HepG2 (cell line): ENCODE measurements at regions not wholly inside any gene's neighbourhood (a gene's known extent, or its start where the extent isn't known, plus 50 kb on each side); places are given as distances from the start of the nearest gene placed in this dataset.

Experiments
- CREM ChIP-seq, 2 experiments: sonication (generic) in 1 of 2; formaldehyde crosslinking in 1 of 2; IDR thresholded peaks; 2 replicates each; pipeline versions ENCODE4 v1.4.0 to v1.6.1; 2016 to 2020; ENCODE audit warnings: antibody characterized with exemption in 1 of 2, mild to moderate bottlenecking in 1 of 2, missing genetic modification reagents in 1 of 2
- EEA1 ChIP-seq: sonication (generic); formaldehyde crosslinking; IDR thresholded peaks from 2 replicates; pipeline ENCODE4 v1.5.1; 2020; ENCODE audit warnings: mild to moderate bottlenecking, missing genetic modification reagents, borderline replicate concordance
- ELF3 ChIP-seq: IDR thresholded peaks from 2 replicates; pipeline ENCODE4 v1.6.1; 2016; ENCODE audit warnings: missing genetic modification reagents, missing compliant biosample characterization
- GATAD2A ChIP-seq: IDR thresholded peaks from 2 replicates; pipeline ENCODE4 v1.6.1; 2016
- HDAC1 ChIP-seq: sonication (generic); formaldehyde crosslinking; IDR thresholded peaks from 2 replicates; pipeline ENCODE4 v1.5.1; 2020; ENCODE audit warnings: mild to moderate bottlenecking, missing genetic modification reagents
- KLF16 ChIP-seq, 2 experiments: sonication (generic) in 1 of 2; formaldehyde crosslinking in 1 of 2; IDR thresholded peaks; 2 replicates each; pipeline versions ENCODE4 v1.6.1 to v1.8.0; 2016 to 2023; ENCODE audit warnings: missing genetic modification reagents in 2 of 2, missing compliant biosample characterization in 1 of 2
- KLF9 ChIP-seq: IDR thresholded peaks from 2 replicates; pipeline ENCODE4 v1.6.1; 2016; ENCODE audit warnings: low read depth
- LCORL ChIP-seq, 2 experiments: fragments of 450-650 bp in 1 of 2; sonication (generic) in 1 of 2; formaldehyde crosslinking in 1 of 2; IDR thresholded peaks; 2 replicates each; pipeline versions ENCODE4 v1.5.0 to v1.6.1; 2017 to 2020; ENCODE audit warnings: antibody characterized with exemption in 1 of 2, missing genetic modification reagents in 1 of 2
- MEIS2 ChIP-seq: sonication (generic); formaldehyde crosslinking; IDR thresholded peaks from 2 replicates; pipeline ENCODE4 v1.9.0; 2021; ENCODE audit warnings: mild to moderate bottlenecking, missing genetic modification reagents
- NCOA2 ChIP-seq: sonication (generic); formaldehyde crosslinking; IDR thresholded peaks from 2 replicates; pipeline ENCODE4 v1.8.0; 2022; ENCODE audit warnings: inconsistent platforms
- NFYC ChIP-seq: IDR thresholded peaks from 2 replicates; pipeline ENCODE4 v1.6.1; 2016; ENCODE audit warnings: missing genetic modification reagents, missing compliant biosample characterization
- PHF5A ChIP-seq: IDR thresholded peaks from one replicate; pipeline ENCODE4 v1.6.1; 2018; ENCODE audit warnings: low read depth, missing genetic modification reagents; ENCODE audit not compliant: unreplicated experiment
- SOX5 ChIP-seq: IDR thresholded peaks from 2 replicates; pipeline ENCODE4 v1.6.1; 2016; ENCODE audit warnings: borderline replicate concordance
- SOX6 ChIP-seq, 2 experiments: fragments of 450-650 bp in 1 of 2; sonication (generic) in 1 of 2; formaldehyde crosslinking in 1 of 2; IDR thresholded peaks; 2 replicates each; pipeline versions ENCODE4 v1.4.0 to v1.6.1; 2017 to 2020; ENCODE audit warnings: antibody characterized with exemption in 1 of 2, mild to moderate bottlenecking in 1 of 2, missing genetic modification reagents in 1 of 2
- YEATS4 ChIP-seq: sonication (generic); formaldehyde crosslinking; IDR thresholded peaks from 2 replicates; pipeline ENCODE4 v1.4.0; 2020; ENCODE audit warnings: missing genetic modification reagents, borderline replicate concordance
- ZNF101 ChIP-seq: sonication (generic); formaldehyde crosslinking; IDR thresholded peaks from 2 replicates; pipeline ENCODE4 v1.4.0; 2020; ENCODE audit warnings: mild to moderate bottlenecking, low read depth, missing genetic modification reagents, borderline replicate concordance
- ZNF331 ChIP-seq: sonication (generic); formaldehyde crosslinking; IDR thresholded peaks from 2 replicates; pipeline ENCODE4 v1.4.0; 2020; ENCODE audit warnings: missing genetic modification reagents
- ZNF354B ChIP-seq: sonication (generic); formaldehyde crosslinking; IDR thresholded peaks from 2 replicates; pipeline ENCODE4 v1.8.0; 2022; ENCODE audit warnings: mild to moderate bottlenecking, missing genetic modification reagents
- ZNF484 ChIP-seq: sonication (generic); formaldehyde crosslinking; IDR thresholded peaks from 2 replicates; pipeline ENCODE4 v1.5.1; 2020; ENCODE audit warnings: mild to moderate bottlenecking, low read depth, missing genetic modification reagents, borderline replicate concordance
- ZNF598 ChIP-seq: sonication (generic); formaldehyde crosslinking; IDR thresholded peaks from 2 replicates; pipeline ENCODE4 v1.5.1; 2020; ENCODE audit warnings: mild to moderate bottlenecking, missing genetic modification reagents, borderline replicate concordance
- TF ChIP-seq, protein P1 (sequence below): IDR thresholded peaks from 2 replicates; pipeline ENCODE4 v1.6.1; 2016
- TF ChIP-seq, protein P2 (sequence below): sonication (generic); formaldehyde crosslinking; IDR thresholded peaks from 2 replicates; pipeline ENCODE4 v1.4.0; 2020; ENCODE audit warnings: missing genetic modification reagents
- TF ChIP-seq, protein P3 (sequence below), 2 experiments: sonication (generic) in 1 of 2; formaldehyde crosslinking in 1 of 2; IDR thresholded peaks; 2 replicates each; pipeline versions ENCODE4 v1.4.0 to v1.6.1; 2018 to 2020; ENCODE audit warnings: missing genetic modification reagents in 2 of 2, borderline replicate concordance in 1 of 2, low read depth in 1 of 2, mild to moderate bottlenecking in 1 of 2, missing biosample characterization in 1 of 2
- TF ChIP-seq, protein P4 (sequence below): sonication (generic); formaldehyde crosslinking; IDR thresholded peaks from 2 replicates; pipeline ENCODE4 v1.9.0; 2022; ENCODE audit warnings: missing genetic modification reagents, mild to moderate bottlenecking, borderline replicate concordance

DNA sequence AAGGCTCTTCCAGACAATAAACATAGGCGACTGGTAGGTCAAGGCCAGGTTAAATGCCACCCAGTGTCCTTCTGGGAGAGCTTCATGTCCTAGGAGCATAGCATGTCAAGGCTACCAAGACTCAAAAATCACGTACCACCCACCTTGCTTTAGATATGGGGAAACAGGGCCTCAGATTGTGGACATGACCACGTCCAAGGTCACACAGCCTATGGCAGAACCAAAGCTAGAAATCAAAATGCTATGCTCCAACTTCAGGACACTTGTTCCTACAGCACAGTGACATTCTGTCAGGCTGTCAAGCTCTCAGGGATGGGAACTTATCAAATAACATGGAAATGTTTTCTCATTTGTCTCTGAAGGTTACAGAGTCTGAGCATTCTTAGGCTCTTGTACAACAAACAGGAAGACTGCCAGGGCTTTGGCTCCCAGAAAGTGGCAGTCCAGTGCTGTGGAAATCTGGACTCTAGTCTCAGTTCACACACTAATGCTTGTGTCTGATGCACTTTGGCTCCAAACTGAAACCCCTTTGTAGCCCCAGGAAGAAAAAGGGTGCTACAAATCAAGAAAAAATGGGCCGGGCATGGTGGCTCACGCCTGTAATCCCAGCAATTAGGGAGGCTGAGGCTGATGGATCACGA is 170.4 kb upstream of the LPP start (continued):
- no peak for TF ChIP-seq LCORL (IDR thresholded peaks at IDR 0.05)
- TF ChIP-seq LCORL (CRISPR knock-in tag; IDR thresholded peaks at IDR 0.05), result peak; percentile 86
- TF ChIP-seq ZNF484 (CRISPR knock-in tag), result no peak
- peak; percentile 86 for TF ChIP-seq ELF3 (CRISPR knock-in tag)
- TF ChIP-seq YEATS4 (CRISPR knock-in tag), result peak; percentile 58; the same call in 1 of the 2 replicates
- peak; percentile 69; the same call in 1 of the 2 replicates for TF ChIP-seq MEIS2
- peak; percentile 70 for TF ChIP-seq SOX5 (CRISPR knock-in tag)
- TF ChIP-seq ZNF598 (CRISPR knock-in tag), result 0 out of 2 replicates have a peak, but pooled peaks have one; percentile 27
- TF ChIP-seq NFYC (CRISPR knock-in tag), result no peak
- TF ChIP-seq HDAC1 (CRISPR knock-in tag), result peak; percentile 71
- TF ChIP-seq GATAD2A (CRISPR knock-in tag), result peak; percentile 83
- TF ChIP-seq PHF5A (CRISPR knock-in tag), result peak; percentile 63
- no peak for TF ChIP-seq ZNF354B (CRISPR knock-in tag)
- TF ChIP-seq EEA1, result no peak
- TF ChIP-seq, protein P1, sequence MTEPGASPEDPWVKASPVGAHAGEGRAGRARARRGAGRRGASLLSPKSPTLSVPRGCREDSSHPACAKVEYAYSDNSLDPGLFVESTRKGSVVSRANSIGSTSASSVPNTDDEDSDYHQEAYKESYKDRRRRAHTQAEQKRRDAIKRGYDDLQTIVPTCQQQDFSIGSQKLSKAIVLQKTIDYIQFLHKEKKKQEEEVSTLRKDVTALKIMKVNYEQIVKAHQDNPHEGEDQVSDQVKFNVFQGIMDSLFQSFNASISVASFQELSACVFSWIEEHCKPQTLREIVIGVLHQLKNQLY (CRISPR knock-in tag), result peak; percentile 45; the same call in 1 of the 2 replicates
- peak; percentile 66 for TF ChIP-seq NCOA2 (CRISPR knock-in tag)
- peak; percentile 15; the same call in 1 of the 2 replicates for TF ChIP-seq ZNF331 (CRISPR knock-in tag)
- TF ChIP-seq SOX6 (IDR thresholded peaks at IDR 0.05), result no peak
- TF ChIP-seq SOX6 (CRISPR knock-in tag; IDR thresholded peaks at IDR 0.05), result peak; percentile 90
- TF ChIP-seq, protein P2, sequence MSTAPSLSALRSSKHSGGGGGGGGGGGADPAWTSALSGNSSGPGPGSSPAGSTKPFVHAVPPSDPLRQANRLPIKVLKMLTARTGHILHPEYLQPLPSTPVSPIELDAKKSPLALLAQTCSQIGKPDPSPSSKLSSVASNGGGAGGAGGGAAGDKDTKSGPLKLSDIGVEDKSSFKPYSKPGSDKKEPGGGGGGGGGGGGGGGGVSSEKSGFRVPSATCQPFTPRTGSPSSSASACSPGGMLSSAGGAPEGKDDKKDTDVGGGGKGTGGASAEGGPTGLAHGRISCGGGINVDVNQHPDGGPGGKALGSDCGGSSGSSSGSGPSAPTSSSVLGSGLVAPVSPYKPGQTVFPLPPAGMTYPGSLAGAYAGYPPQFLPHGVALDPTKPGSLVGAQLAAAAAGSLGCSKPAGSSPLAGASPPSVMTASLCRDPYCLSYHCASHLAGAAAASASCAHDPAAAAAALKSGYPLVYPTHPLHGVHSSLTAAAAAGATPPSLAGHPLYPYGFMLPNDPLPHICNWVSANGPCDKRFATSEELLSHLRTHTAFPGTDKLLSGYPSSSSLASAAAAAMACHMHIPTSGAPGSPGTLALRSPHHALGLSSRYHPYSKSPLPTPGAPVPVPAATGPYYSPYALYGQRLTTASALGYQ, result peak; percentile 57; the same call in 1 of the 2 replicates
- peak; percentile 66; the same call in 1 of the 2 replicates for TF ChIP-seq CREM (IDR thresholded peaks at IDR 0.05)
- TF ChIP-seq CREM (CRISPR knock-in tag; IDR thresholded peaks at IDR 0.05), result no peak
- no peak for TF ChIP-seq ZNF101 (CRISPR knock-in tag)
- TF ChIP-seq KLF16 (CRISPR knock-in tag; IDR thresholded peaks at IDR 0.05), result peak in 1 of 2 experiments; percentile 60; a peak in 1 of 4 replicates
- TF ChIP-seq KLF9 (CRISPR knock-in tag), result peak; percentile 67; the same call in 1 of the 2 replicates
- TF ChIP-seq, protein P3, sequence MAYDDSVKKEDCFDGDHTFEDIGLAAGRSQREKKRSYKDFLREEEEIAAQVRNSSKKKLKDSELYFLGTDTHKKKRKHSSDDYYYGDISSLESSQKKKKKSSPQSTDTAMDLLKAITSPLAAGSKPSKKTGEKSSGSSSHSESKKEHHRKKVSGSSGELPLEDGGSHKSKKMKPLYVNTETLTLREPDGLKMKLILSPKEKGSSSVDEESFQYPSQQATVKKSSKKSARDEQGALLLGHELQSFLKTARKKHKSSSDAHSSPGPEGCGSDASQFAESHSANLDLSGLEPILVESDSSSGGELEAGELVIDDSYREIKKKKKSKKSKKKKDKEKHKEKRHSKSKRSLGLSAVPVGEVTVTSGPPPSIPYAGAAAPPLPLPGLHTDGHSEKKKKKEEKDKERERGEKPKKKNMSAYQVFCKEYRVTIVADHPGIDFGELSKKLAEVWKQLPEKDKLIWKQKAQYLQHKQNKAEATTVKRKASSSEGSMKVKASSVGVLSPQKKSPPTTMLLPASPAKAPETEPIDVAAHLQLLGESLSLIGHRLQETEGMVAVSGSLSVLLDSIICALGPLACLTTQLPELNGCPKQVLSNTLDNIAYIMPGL (CRISPR knock-in tag; IDR thresholded peaks at IDR 0.05; ENCODE audit: borderline replicate concordance in 1 of 2, low read depth in 1 of 2), result peak in 1 of 2 experiments; percentile 69; a peak in 1 of 4 replicates
- TF ChIP-seq, protein P4, sequence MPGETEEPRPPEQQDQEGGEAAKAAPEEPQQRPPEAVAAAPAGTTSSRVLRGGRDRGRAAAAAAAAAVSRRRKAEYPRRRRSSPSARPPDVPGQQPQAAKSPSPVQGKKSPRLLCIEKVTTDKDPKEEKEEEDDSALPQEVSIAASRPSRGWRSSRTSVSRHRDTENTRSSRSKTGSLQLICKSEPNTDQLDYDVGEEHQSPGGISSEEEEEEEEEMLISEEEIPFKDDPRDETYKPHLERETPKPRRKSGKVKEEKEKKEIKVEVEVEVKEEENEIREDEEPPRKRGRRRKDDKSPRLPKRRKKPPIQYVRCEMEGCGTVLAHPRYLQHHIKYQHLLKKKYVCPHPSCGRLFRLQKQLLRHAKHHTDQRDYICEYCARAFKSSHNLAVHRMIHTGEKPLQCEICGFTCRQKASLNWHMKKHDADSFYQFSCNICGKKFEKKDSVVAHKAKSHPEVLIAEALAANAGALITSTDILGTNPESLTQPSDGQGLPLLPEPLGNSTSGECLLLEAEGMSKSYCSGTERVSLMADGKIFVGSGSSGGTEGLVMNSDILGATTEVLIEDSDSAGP (CRISPR knock-in tag), result no peak
